H1 (cell line): ENCODE measurements at regions not wholly inside any gene's neighbourhood (a gene's known extent, or its start where the extent isn't known, plus 50 kb on each side); places are given as distances from the start of the nearest gene placed in this dataset.

Source experiments
- CTCF ChIA-PET: fragments of 300-600 bp; sonication (Branson Sonifier 250); formaldehyde crosslinking; loops from one replicate; lab custom pipeline; 2021; ENCODE audit not compliant: partially characterized antibody; lab: Charles Lee
- POLR2A ChIA-PET: fragments of 300-600 bp; sonication (Branson Sonifier 250); formaldehyde crosslinking; loops from one replicate; lab custom pipeline; 2021; ENCODE audit warnings: inconsistent platforms; ENCODE audit not compliant: partially characterized antibody; lab: Charles Lee
- DNase-seq, 2 experiments: peaks; one replicate each; pipeline versions ENCODE4 v3.0.0 to v3.0.0-alpha.2; 2010 to 2022; ENCODE audit warnings: low spot score in 2 of 2, low read depth in 1 of 2, mixed read lengths in 1 of 2
- FAIRE-seq: peaks from 2 replicates; lab custom pipeline; 2011; peaks lifted over from hg19 to GRCh38; lab: Jason Lieb, UNC
- H2AFZ ChIP-seq: 2 replicates; pipeline ENCODE4 v1.8.1; 2012; ENCODE audit warnings: low read length, inconsistent platforms
- H2AK5ac ChIP-seq: 2 replicates; pipeline ENCODE4 v1.6.1; 2013; ENCODE audit warnings: low read depth, low read length
- H2BK120ac ChIP-seq: replicated peaks from 2 replicates; pipeline ENCODE3; 2013; ENCODE audit warnings: low read depth, low read length, inconsistent platforms
- H2BK12ac ChIP-seq: 2 replicates; pipeline ENCODE4 v1.6.1; 2013; ENCODE audit warnings: low read depth, low read length
- H2BK15ac ChIP-seq: 2 replicates; pipeline ENCODE4 v1.6.1; 2013; ENCODE audit warnings: low read length
- H2BK20ac ChIP-seq: 2 replicates; pipeline ENCODE4 v1.6.1; 2013; ENCODE audit warnings: low read length
- H2BK5ac ChIP-seq: 2 replicates; pipeline ENCODE4 v1.6.1; 2013; ENCODE audit warnings: low read depth, low read length
- H3K14ac ChIP-seq: 2 replicates; pipeline ENCODE4 v1.6.1; 2013; ENCODE audit warnings: inconsistent platforms; ENCODE audit not compliant: insufficient read length
- H3K18ac ChIP-seq: 2 replicates; pipeline ENCODE4 v1.6.1; 2013; ENCODE audit warnings: low read length; ENCODE audit errors: extremely low read depth
- H3K23ac ChIP-seq: 2 replicates; pipeline ENCODE4 v1.6.1; 2013; ENCODE audit warnings: inconsistent platforms; ENCODE audit not compliant: insufficient read length
- H3K23me2 ChIP-seq: 2 replicates; pipeline ENCODE4 v1.6.1; 2013; ENCODE audit warnings: low read depth, low read length
- H3K27ac ChIP-seq: 2 replicates; pipeline ENCODE4 v1.6.1; 2011; ENCODE audit warnings: low read depth, low read length, inconsistent platforms
- H3K27me3 ChIP-seq, 4 experiments: replicated peaks in 1 of 4; 1 replicate in 1 of 4; 2 replicates in 3 of 4; pipeline versions ENCODE4 v1.6.1 to v1.8.1; 2011 to 2013; ENCODE audit warnings: low read length in 3 of 4, mild to moderate bottlenecking in 3 of 4, inconsistent platforms in 2 of 4, mixed read lengths in 2 of 4, moderate library complexity in 1 of 4; ENCODE audit not compliant: control insufficient read depth in 3 of 4, insufficient read depth in 3 of 4; ENCODE audit errors: extremely low read depth in 1 of 4
- H3K36me3 ChIP-seq, 4 experiments: 2 replicates each; pipeline versions ENCODE4 v1.6.1 to v1.8.1; 2011 to 2013; ENCODE audit warnings: mild to moderate bottlenecking in 4 of 4, low read length in 3 of 4, moderate library complexity in 2 of 4, control low read depth in 1 of 4, inconsistent platforms in 1 of 4; ENCODE audit not compliant: insufficient read depth in 4 of 4, control insufficient read depth in 2 of 4
- H3K4ac ChIP-seq: replicated peaks from 2 replicates; pipeline ENCODE3; 2013; ENCODE audit warnings: low read length, low read depth, mixed read lengths, inconsistent platforms; ENCODE audit not compliant: insufficient read length
- H3K4me1 ChIP-seq, 4 experiments: replicated peaks in 1 of 4; 1 replicate in 1 of 4; 2 replicates in 3 of 4; pipeline versions ENCODE4 v1.6.1 to v1.8.1; 2011 to 2013; ENCODE audit warnings: low read length in 3 of 4, inconsistent platforms in 2 of 4, mixed read lengths in 1 of 4; ENCODE audit not compliant: insufficient read depth in 4 of 4, control insufficient read depth in 3 of 4
- H3K4me2 ChIP-seq, 2 experiments: 2 replicates each; pipeline versions ENCODE4 v1.6.1 to v1.8.1; 2011 to 2013; ENCODE audit warnings: low read depth in 2 of 2, low read length in 2 of 2, control low read depth in 1 of 2, inconsistent platforms in 1 of 2, mild to moderate bottlenecking in 1 of 2; ENCODE audit not compliant: insufficient read depth in 1 of 2
- H3K4me3 ChIP-seq, 4 experiments: fragments of 200-600, 300-600 bp in 1 of 4; sonication (generic), shearing (Covaris generic), sonication (Bioruptor Twin) in 1 of 4; 2 replicates each; pipeline versions ENCODE4 v1.5.1 to v1.8.1; 2011 to 2016; ENCODE audit warnings: low read length in 4 of 4, low read depth in 3 of 4, control low read depth in 2 of 4, inconsistent platforms in 2 of 4, mild to moderate bottlenecking in 2 of 4, mixed read lengths in 1 of 4, moderate library complexity in 1 of 4; ENCODE audit not compliant: insufficient read depth in 2 of 4; ENCODE audit errors: extremely low read depth in 1 of 4
- H3K56ac ChIP-seq: replicated peaks from 2 replicates; pipeline ENCODE3; 2013; ENCODE audit warnings: low read depth, mild to moderate bottlenecking, mixed read lengths, low read length, inconsistent platforms; ENCODE audit not compliant: insufficient read length
- H3K79me1 ChIP-seq: 2 replicates; pipeline ENCODE4 v1.6.1; 2013; ENCODE audit warnings: low read depth, low read length, control low read depth
- H3K79me2 ChIP-seq, 2 experiments: 2 replicates each; pipeline versions ENCODE4 v1.6.1 to v1.8.1; 2012 to 2013; ENCODE audit warnings: low read length in 2 of 2, mild to moderate bottlenecking in 2 of 2, inconsistent platforms in 1 of 2; ENCODE audit not compliant: insufficient read depth in 2 of 2, control insufficient read depth in 1 of 2
- H3K9ac ChIP-seq, 4 experiments: replicated peaks in 1 of 4; 1 replicate in 1 of 4; 2 replicates in 3 of 4; pipeline versions ENCODE4 v1.6.1 to v1.8.1; 2011 to 2013; ENCODE audit warnings: low read depth in 3 of 4, low read length in 3 of 4, control low read depth in 2 of 4, mild to moderate bottlenecking in 2 of 4, moderate library complexity in 2 of 4, inconsistent platforms in 1 of 4; ENCODE audit errors: extremely low read depth in 1 of 4
- H3K9me3 ChIP-seq, 2 experiments: 2 replicates each; pipeline versions ENCODE4 v1.6.1 to v1.8.1; 2012 to 2013; ENCODE audit warnings: mild to moderate bottlenecking in 2 of 2, moderate library complexity in 2 of 2, control low read depth in 1 of 2, inconsistent platforms in 1 of 2, low read depth in 1 of 2, low read length in 1 of 2, mixed read lengths in 1 of 2; ENCODE audit not compliant: insufficient read depth in 2 of 2
- H4K20me1 ChIP-seq, 2 experiments: replicated peaks in 1 of 2; 2 replicates each; pipeline versions ENCODE3 to v1.8.1; 2011 to 2013; ENCODE audit warnings: inconsistent platforms in 2 of 2, low read length in 2 of 2, mild to moderate bottlenecking in 1 of 2; ENCODE audit not compliant: insufficient read depth in 2 of 2, control insufficient read depth in 1 of 2
- H4K5ac ChIP-seq: 2 replicates; pipeline ENCODE4 v1.6.1; 2013; ENCODE audit warnings: low read length, low read depth, mixed read lengths, inconsistent platforms; ENCODE audit not compliant: insufficient read length
- H4K8ac ChIP-seq: 2 replicates; pipeline ENCODE4 v1.8.0; 2013; ENCODE audit warnings: mild to moderate bottlenecking, moderate library complexity, low read length, inconsistent platforms; ENCODE audit not compliant: insufficient read depth; ENCODE audit errors: extremely low read depth
- H4K91ac ChIP-seq: replicated peaks from 2 replicates; pipeline ENCODE3; 2013; ENCODE audit warnings: low read length, mixed read lengths, inconsistent platforms; ENCODE audit not compliant: insufficient read length
- EP300 ChIP-seq, 2 experiments: IDR thresholded peaks; 1 replicate in 1 of 2; 2 replicates in 1 of 2; pipeline ENCODE4 v1.6.1; 2011 to 2012; ENCODE audit warnings: low read depth in 2 of 2, low read length in 2 of 2, mild to moderate bottlenecking in 2 of 2, borderline replicate concordance in 1 of 2, inconsistent platforms in 1 of 2, moderate library complexity in 1 of 2
- JUND ChIP-seq: IDR thresholded peaks from 2 replicates; pipeline ENCODE4 v1.6.1; 2011; ENCODE audit warnings: mild to moderate bottlenecking, improper control_type of control experiment, low read length
- NANOG ChIP-seq: IDR thresholded peaks from 2 replicates; pipeline ENCODE4 v1.6.1; 2011; ENCODE audit warnings: low read length, low read depth, mild to moderate bottlenecking, inconsistent platforms; ENCODE audit not compliant: insufficient read depth, poor library complexity, severe bottlenecking
- TCF12 ChIP-seq: IDR thresholded peaks from 2 replicates; pipeline ENCODE4 v1.6.1; 2011; ENCODE audit warnings: low read depth, mild to moderate bottlenecking, low read length
- WGBS, 2 experiments: shearing (Covaris generic) in 1 of 2; methylation state at CpG; one replicate each; pipeline versions ENCODE4 v1.1.6 to v1.1.7; 2013 to 2015; ENCODE audit warnings: low lambda C conversion rate in 2 of 2, mixed read lengths in 2 of 2, inconsistent platforms in 1 of 2, low coverage in 1 of 2, missing lambda C conversion rate in 1 of 2; ENCODE audit not compliant: insufficient replicate concordance in 2 of 2, insufficient coverage in 1 of 2, insufficient read length in 1 of 2; ENCODE audit errors: extremely low coverage in 1 of 2, missing lambda C conversion rate in 1 of 2; 5-methylcytosine and 5-hydroxymethylcytosine counted together

DNA sequence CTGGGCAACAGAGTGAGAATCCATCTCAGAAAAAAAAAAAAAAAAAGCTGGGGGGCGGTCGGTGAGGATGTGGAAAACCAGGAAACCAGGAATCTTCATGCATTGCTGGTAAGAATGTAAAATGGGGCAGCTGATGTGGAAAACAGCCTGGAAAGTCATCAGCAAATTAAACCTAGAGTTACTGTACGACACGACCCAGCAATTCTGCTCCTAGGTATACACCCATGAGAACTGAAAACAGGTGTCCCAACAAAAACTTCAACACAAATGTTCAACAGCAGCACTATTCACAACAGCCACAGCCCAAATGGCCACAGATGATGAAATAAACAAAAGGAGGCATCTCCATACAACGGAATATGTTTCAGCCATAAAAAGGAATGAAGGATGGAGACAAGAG, 97.3 kb downstream of the NCOR2 start:
- no peak overlapping the region for H3K9ac ChIP-seq
- no peak overlapping the region for H2BK120ac ChIP-seq
- no peak overlapping the region for H2BK12ac ChIP-seq
- H2BK20ac ChIP-seq = no peak overlapping the region
- peaks cover 3 to 17% of the 10 kb centered on the region in 2 experiments; a peak in 2 of 4 replicates for H3K79me2 ChIP-seq
- no peak for DNase-seq
- no peak overlapping the region for H4K5ac ChIP-seq
- H2BK5ac ChIP-seq = no peak overlapping the region
- H3K4me2 ChIP-seq = no peak overlapping the region
- no peak overlapping the region for H3K4me3 ChIP-seq
- TF ChIP-seq EP300 (IDR thresholded peaks at IDR 0.05; ENCODE audit: borderline replicate concordance in 1 of 2, low read depth in 2 of 2, low read length in 2 of 2) = no peak
- no peak for TF ChIP-seq TCF12
- no peak for TF ChIP-seq JUND
- no peak for TF ChIP-seq NANOG
- peaks cover 9% of the 10 kb centered on the region for H3K79me1 ChIP-seq
- no peak overlapping the region for H3K4ac ChIP-seq
- no peak overlapping the region for H4K91ac ChIP-seq
- peaks cover 7% of the 10 kb centered on the region in 2 experiments; a peak in 2 of 4 replicates for H3K9me3 ChIP-seq
- no peak overlapping the region for H3K18ac ChIP-seq
- H2AFZ ChIP-seq = no peak overlapping the region
- no peaks in the 10 kb centered on the region for H3K27me3 ChIP-seq
- no peak overlapping the region for H3K27ac ChIP-seq
- H3K23ac ChIP-seq = no peak overlapping the region
- peaks cover 7 to 49% (median 37%) of the 10 kb centered on the region in 4 experiments; a peak in 7 of 8 replicates for H3K36me3 ChIP-seq
- no peak overlapping the region for H4K8ac ChIP-seq
- no peak overlapping the region for H3K56ac ChIP-seq
- no peak overlapping the region for H2BK15ac ChIP-seq
- POLR2A ChIA-PET = no interaction called here
- no peak overlapping the region for H2AK5ac ChIP-seq
- WGBS, 2 experiments = 97% methylated on average over 3 of the region's 5 CpGs; no CpG with 5 or more reads in 1 of the 2 experiments
- CTCF ChIA-PET = interaction anchor here (0.6 to 2.6 kb wide), 20 partner anchors 8 to 698 kb away, joined by 3 to 8 read pairs (median 4); no protein-coding TSS in a partner anchor
- no peak for FAIRE-seq
- no peak overlapping the region for H3K14ac ChIP-seq
- peaks cover 3 to 7% of the 10 kb centered on the region in 2 experiments for H4K20me1 ChIP-seq
- H3K23me2 ChIP-seq = peaks cover 7% of the 10 kb centered on the region; the same call in 1 of the 2 replicates
- H3K4me1 ChIP-seq = no peaks in the 10 kb centered on the region
